ENCODE measurements at regions not wholly inside any gene's neighbourhood (a gene's known extent, or its start where the extent isn't known, plus 50 kb on each side); places are given as distances from the start of the nearest gene placed in this dataset.

DNA sequence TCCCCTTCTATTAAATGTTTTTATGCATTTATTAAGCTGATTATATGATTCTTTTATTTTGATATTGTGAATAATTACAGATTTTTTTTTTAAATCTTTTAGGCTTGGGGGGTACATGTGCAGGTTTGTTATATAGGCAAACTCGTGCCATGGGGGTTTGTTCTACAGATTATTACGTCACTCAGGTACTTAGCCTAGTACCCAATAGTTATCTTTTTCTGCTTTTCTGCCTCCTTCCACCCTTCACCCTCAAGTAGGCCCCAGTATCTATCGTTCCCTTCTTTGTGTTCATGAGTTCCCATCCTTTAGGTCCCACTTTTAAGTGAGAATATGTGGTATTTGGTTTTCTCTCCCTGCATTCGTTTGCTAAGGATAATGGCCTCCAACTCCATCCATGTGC is 92.2 kb upstream of the CWC22 start:
- Histone ChIP-seq H3K36me3 (ENCODE audit: control insufficient read depth in 2 of 2, insufficient read depth in 2 of 2, low read length in 1 of 2) (no peaks in the 10 kb centered on the region), H3K9me3 (ENCODE audit: control insufficient read depth in 2 of 2, insufficient read depth in 1 of 2, low read length in 1 of 2) (no peaks in the 10 kb centered on the region), H3K27ac (ENCODE audit: low read depth in 1 of 2, low read length in 1 of 2) (no peak overlapping the region), H3K4me3 (ENCODE audit: low read length in 2 of 2) (no peak overlapping the region), H3K4me1 (ENCODE audit: control insufficient read depth in 2 of 2, insufficient read depth in 2 of 2, low read length in 2 of 2) (no peaks in the 10 kb centered on the region), H3K27me3 (ENCODE audit: control insufficient read depth in 2 of 2, insufficient read depth in 1 of 2, low read length in 1 of 2) (no peaks in the 10 kb centered on the region)
- 91% methylated on average over 4 of the region's 4 CpGs for WGBS
- DNase-seq (ENCODE audit: low read depth in 6 of 9, low spot score in 9 of 9) = no peak

DNA sequence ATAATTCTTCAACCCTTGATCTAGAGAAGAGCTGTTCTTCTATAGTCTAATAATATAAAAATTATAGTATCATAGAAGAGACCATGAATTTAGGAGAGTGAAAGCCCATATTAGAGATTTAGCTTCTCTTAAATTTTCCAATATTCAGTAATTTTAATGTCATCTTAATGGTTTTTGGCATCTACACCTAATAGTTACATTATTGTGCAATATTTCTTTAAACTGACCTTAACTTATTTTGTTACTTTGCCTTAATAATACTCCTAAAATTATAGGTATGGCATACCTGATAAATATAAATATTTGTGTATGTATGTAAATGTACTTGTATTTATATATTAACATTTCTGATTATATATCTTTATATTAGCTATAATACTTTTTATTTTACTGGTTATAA is 78.0 kb upstream of the CWC22 start:
- Histone ChIP-seq H3K27ac (ENCODE audit: low read depth in 1 of 2, low read length in 1 of 2) (no peak overlapping the region), H3K36me3 (ENCODE audit: control insufficient read depth in 2 of 2, insufficient read depth in 2 of 2, low read length in 1 of 2) (no peaks in the 10 kb centered on the region), H3K4me1 (ENCODE audit: control insufficient read depth in 2 of 2, insufficient read depth in 2 of 2, low read length in 2 of 2) (no peaks in the 10 kb centered on the region), H3K4me3 (ENCODE audit: low read length in 2 of 2) (no peak overlapping the region), H3K9me3 (ENCODE audit: control insufficient read depth in 2 of 2, insufficient read depth in 1 of 2, low read length in 1 of 2) (no peaks in the 10 kb centered on the region), H3K27me3 (ENCODE audit: control insufficient read depth in 2 of 2, insufficient read depth in 1 of 2, low read length in 1 of 2) (no peaks in the 10 kb centered on the region)
- DNase-seq (ENCODE audit: low read depth in 6 of 9, low spot score in 9 of 9) = no peak

- H3K4me1 ChIP-seq (ENCODE audit: control insufficient read depth in 2 of 2, insufficient read depth in 2 of 2, low read length in 2 of 2) = no peaks in the 10 kb centered on the region
- H3K27ac ChIP-seq (ENCODE audit: low read depth in 1 of 2, low read length in 1 of 2) = no peak overlapping the region
- no peaks in the 10 kb centered on the region for H3K36me3 ChIP-seq (ENCODE audit: control insufficient read depth in 2 of 2, insufficient read depth in 2 of 2, low read length in 1 of 2)
- H3K27me3 ChIP-seq (ENCODE audit: control insufficient read depth in 2 of 2, insufficient read depth in 1 of 2, low read length in 1 of 2) = no peaks in the 10 kb centered on the region
- H3K9me3 ChIP-seq (ENCODE audit: control insufficient read depth in 2 of 2, insufficient read depth in 1 of 2, low read length in 1 of 2) = no peaks in the 10 kb centered on the region
- H3K4me3 ChIP-seq (ENCODE audit: low read length in 2 of 2) = no peak overlapping the region
- no peak for DNase-seq (ENCODE audit: low read depth in 6 of 9, low spot score in 9 of 9)
- WGBS = 24% methylated on average over 3 of the region's 3 CpGs
Measured at GRCh38 chr2:180077295-180077906, 70.3 kb upstream of the CWC22 start.

DNA sequence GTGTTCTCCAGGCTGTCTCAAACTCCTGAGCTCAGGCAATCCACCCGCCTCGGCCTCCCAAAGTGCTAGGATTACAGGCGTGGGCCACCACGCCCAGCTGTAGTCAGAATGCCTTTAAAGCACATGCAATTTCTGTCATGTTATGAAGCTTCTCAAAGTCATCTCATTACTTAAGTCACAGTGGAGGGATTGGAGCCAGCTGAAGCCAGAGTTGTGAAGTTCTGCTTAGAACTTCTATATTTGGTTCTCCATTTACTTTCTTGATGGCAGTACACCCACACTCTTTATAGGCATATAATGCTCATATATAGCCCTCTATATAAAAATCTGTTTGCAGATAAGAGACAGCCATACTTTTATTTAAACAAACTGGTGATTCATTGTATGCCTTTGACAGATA is 68.8 kb upstream of the CWC22 start:
- Histone ChIP-seq H3K9me3 (ENCODE audit: control insufficient read depth in 2 of 2, insufficient read depth in 1 of 2, low read length in 1 of 2) (no peaks in the 10 kb centered on the region), H3K27ac (ENCODE audit: low read depth in 1 of 2, low read length in 1 of 2) (no peak overlapping the region), H3K36me3 (ENCODE audit: control insufficient read depth in 2 of 2, insufficient read depth in 2 of 2, low read length in 1 of 2) (no peaks in the 10 kb centered on the region), H3K4me1 (ENCODE audit: control insufficient read depth in 2 of 2, insufficient read depth in 2 of 2, low read length in 2 of 2) (no peaks in the 10 kb centered on the region), H3K4me3 (ENCODE audit: low read length in 2 of 2) (no peak overlapping the region), H3K27me3 (ENCODE audit: control insufficient read depth in 2 of 2, insufficient read depth in 1 of 2, low read length in 1 of 2) (no peaks in the 10 kb centered on the region)
- 91% methylated on average over 4 of the region's 4 CpGs for whole genome bisulfite sequencing
- no peak for DNase-seq (ENCODE audit: low read depth in 6 of 9, low spot score in 9 of 9)

DNA sequence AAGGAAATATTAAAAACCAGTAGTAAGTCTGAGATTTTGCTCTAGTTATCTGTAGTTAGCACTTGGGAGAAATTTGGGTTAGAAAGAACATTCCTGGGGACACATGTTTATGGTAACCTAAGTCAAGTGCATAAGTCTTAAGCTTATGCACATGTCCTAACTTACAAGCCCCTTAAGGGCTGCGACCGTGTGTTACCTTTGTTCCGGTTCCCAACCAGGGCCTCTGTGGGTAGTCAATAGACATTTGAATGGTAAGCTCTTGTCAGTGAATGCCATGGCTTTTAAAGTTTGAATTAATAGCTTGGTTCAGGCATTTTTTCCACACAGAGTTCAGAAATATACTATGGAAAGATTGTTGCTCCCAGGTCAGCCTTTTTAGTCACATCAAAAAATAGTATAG is 64.7 kb upstream of the CWC22 start:
- Histone ChIP-seq H3K27me3 (ENCODE audit: control insufficient read depth in 2 of 2, insufficient read depth in 1 of 2, low read length in 1 of 2) (no peaks in the 10 kb centered on the region), H3K9me3 (ENCODE audit: control insufficient read depth in 2 of 2, insufficient read depth in 1 of 2, low read length in 1 of 2) (peaks cover 0 to 4% of the 10 kb centered on the region in 2 donors), H3K4me1 (ENCODE audit: control insufficient read depth in 2 of 2, insufficient read depth in 2 of 2, low read length in 2 of 2) (no peaks in the 10 kb centered on the region), H3K27ac (ENCODE audit: low read depth in 1 of 2, low read length in 1 of 2) (no peak overlapping the region), H3K36me3 (ENCODE audit: control insufficient read depth in 2 of 2, insufficient read depth in 2 of 2, low read length in 1 of 2) (no peaks in the 10 kb centered on the region), H3K4me3 (ENCODE audit: low read length in 2 of 2) (no peak overlapping the region)
- 95% methylated on average over 3 of the region's 3 CpGs for WGBS
- DNase-seq (ENCODE audit: low read depth in 6 of 9, low spot score in 9 of 9) = no peak

GRCh38 chr2:180063494-180064092 is 56.5 kb upstream of the CWC22 start:
- Histone ChIP-seq H3K4me3 (ENCODE audit: low read length in 2 of 2) (no peak overlapping the region), H3K27me3 (ENCODE audit: control insufficient read depth in 2 of 2, insufficient read depth in 1 of 2, low read length in 1 of 2) (no peaks in the 10 kb centered on the region), H3K4me1 (ENCODE audit: control insufficient read depth in 2 of 2, insufficient read depth in 2 of 2, low read length in 2 of 2) (no peaks in the 10 kb centered on the region), H3K36me3 (ENCODE audit: control insufficient read depth in 2 of 2, insufficient read depth in 2 of 2, low read length in 1 of 2) (no peaks in the 10 kb centered on the region), H3K27ac (ENCODE audit: low read depth in 1 of 2, low read length in 1 of 2) (no peak overlapping the region), H3K9me3 (ENCODE audit: control insufficient read depth in 2 of 2, insufficient read depth in 1 of 2, low read length in 1 of 2) (no peaks in the 10 kb centered on the region)
- WGBS = 95% methylated on average over 5 of the region's 5 CpGs
- DNase-seq (ENCODE audit: low read depth in 6 of 9, low spot score in 9 of 9) = no peak

GRCh38 chr2:180062178-180062577 is 55.1 kb upstream of the CWC22 start:
- H3K4me3 ChIP-seq (ENCODE audit: low read length in 2 of 2) = no peak overlapping the region
- no peaks in the 10 kb centered on the region for H3K27me3 ChIP-seq (ENCODE audit: control insufficient read depth in 2 of 2, insufficient read depth in 1 of 2, low read length in 1 of 2)
- H3K9me3 ChIP-seq (ENCODE audit: control insufficient read depth in 2 of 2, insufficient read depth in 1 of 2, low read length in 1 of 2) = no peaks in the 10 kb centered on the region
- 97% methylated on average over 4 of the region's 4 CpGs for WGBS
- H3K27ac ChIP-seq (ENCODE audit: low read depth in 1 of 2, low read length in 1 of 2) = no peak overlapping the region
- H3K36me3 ChIP-seq (ENCODE audit: control insufficient read depth in 2 of 2, insufficient read depth in 2 of 2, low read length in 1 of 2) = no peaks in the 10 kb centered on the region
- no peak for DNase-seq (ENCODE audit: low read depth in 6 of 9, low spot score in 9 of 9)
- H3K4me1 ChIP-seq (ENCODE audit: control insufficient read depth in 2 of 2, insufficient read depth in 2 of 2, low read length in 2 of 2) = no peaks in the 10 kb centered on the region

GRCh38 chr2:180061546-180061945 is 54.4 kb upstream of the CWC22 start:
- 97% methylated on average over 3 of the region's 3 CpGs for WGBS
- no peaks in the 10 kb centered on the region for H3K36me3 ChIP-seq (ENCODE audit: control insufficient read depth in 2 of 2, insufficient read depth in 2 of 2, low read length in 1 of 2)
- no peaks in the 10 kb centered on the region for H3K9me3 ChIP-seq (ENCODE audit: control insufficient read depth in 2 of 2, insufficient read depth in 1 of 2, low read length in 1 of 2)
- no peak overlapping the region for H3K4me3 ChIP-seq (ENCODE audit: low read length in 2 of 2)
- no peak for DNase-seq (ENCODE audit: low read depth in 6 of 9, low spot score in 9 of 9)
- H3K27me3 ChIP-seq (ENCODE audit: control insufficient read depth in 2 of 2, insufficient read depth in 1 of 2, low read length in 1 of 2) = no peaks in the 10 kb centered on the region
- no peak overlapping the region for H3K27ac ChIP-seq (ENCODE audit: low read depth in 1 of 2, low read length in 1 of 2)
- H3K4me1 ChIP-seq (ENCODE audit: control insufficient read depth in 2 of 2, insufficient read depth in 2 of 2, low read length in 2 of 2) = no peaks in the 10 kb centered on the region

DNA sequence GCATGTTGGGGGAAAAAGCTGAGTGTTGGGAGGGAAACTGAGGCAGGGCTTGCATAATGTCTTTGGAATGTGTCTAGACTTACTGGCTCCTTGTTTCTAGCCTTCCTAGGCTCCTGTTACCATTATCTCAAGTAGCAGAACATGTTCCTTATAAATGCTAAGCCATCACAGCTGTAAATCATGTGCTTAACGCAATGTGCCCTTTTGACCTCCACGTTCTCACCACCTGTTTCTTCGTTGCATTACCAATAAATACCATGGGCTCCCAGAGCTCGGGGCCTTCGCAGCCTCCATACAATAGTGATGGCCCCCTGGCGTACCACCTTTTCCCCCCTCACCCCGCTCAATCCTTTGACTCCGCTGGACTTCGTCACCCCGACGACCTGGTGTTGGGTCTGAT is 54.0 kb upstream of the CWC22 start:
- Histone ChIP-seq H3K27ac (ENCODE audit: low read depth in 1 of 2, low read length in 1 of 2) (no peak overlapping the region), H3K4me1 (ENCODE audit: control insufficient read depth in 2 of 2, insufficient read depth in 2 of 2, low read length in 2 of 2) (no peaks in the 10 kb centered on the region), H3K4me3 (ENCODE audit: low read length in 2 of 2) (no peak overlapping the region), H3K36me3 (ENCODE audit: control insufficient read depth in 2 of 2, insufficient read depth in 2 of 2, low read length in 1 of 2) (no peaks in the 10 kb centered on the region), H3K27me3 (ENCODE audit: control insufficient read depth in 2 of 2, insufficient read depth in 1 of 2, low read length in 1 of 2) (no peaks in the 10 kb centered on the region), H3K9me3 (ENCODE audit: control insufficient read depth in 2 of 2, insufficient read depth in 1 of 2, low read length in 1 of 2) (no peaks in the 10 kb centered on the region)
- no peak for DNase-seq (ENCODE audit: low read depth in 6 of 9, low spot score in 9 of 9)
- WGBS = 95% methylated on average over 11 of the region's 11 CpGs
